ENCODE measurements at regions not wholly inside any gene's neighbourhood (a gene's known extent, or its start where the extent isn't known, plus 50 kb on each side); places are given as distances from the start of the nearest gene placed in this dataset.

DNA sequence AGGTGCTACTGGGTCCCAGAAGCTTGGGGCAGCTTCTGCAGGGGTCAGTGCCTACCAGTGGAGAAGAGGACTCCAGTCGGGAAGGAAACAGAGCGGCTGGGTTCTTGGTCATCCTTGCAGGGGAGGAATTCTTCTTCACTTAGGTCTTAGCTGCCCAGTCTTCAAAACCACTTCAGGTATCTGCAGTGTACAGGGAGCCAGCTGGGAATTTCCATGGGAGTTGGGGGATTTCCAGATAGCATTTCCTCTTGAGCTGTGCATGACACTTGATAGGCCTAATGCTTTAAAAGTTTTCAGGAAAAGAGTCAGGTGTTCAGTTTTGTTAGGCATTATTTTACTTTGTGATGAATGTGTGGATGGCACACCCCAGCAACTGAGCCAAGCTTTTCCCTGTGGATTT lies 58.1 kb upstream of the ENPP6 start:
- in situ Hi-C loops (cut with MboI; ENCODE audit: low pct_unique_long_range_greater_than_20kb, low sequenced_read_pairs, unreplicated experiment): no loop called here
- DNase-seq (ENCODE audit: low spot score): no peak
- no peak for TF ChIP-seq CTCF (IDR thresholded peaks at IDR 0.05; ENCODE audit: extremely low read depth, insufficient read depth, missing control alignments)

GRCh38 chr4:184274286-184274951 lies 56.7 kb upstream of the ENPP6 start:
- TF ChIP-seq CTCF (IDR thresholded peaks at IDR 0.05; ENCODE audit: extremely low read depth, insufficient read depth, missing control alignments): no peak
- no peak for DNase-seq (ENCODE audit: low spot score)
- in situ Hi-C loops (cut with MboI; ENCODE audit: low pct_unique_long_range_greater_than_20kb, low sequenced_read_pairs, unreplicated experiment): no loop called here

DNA sequence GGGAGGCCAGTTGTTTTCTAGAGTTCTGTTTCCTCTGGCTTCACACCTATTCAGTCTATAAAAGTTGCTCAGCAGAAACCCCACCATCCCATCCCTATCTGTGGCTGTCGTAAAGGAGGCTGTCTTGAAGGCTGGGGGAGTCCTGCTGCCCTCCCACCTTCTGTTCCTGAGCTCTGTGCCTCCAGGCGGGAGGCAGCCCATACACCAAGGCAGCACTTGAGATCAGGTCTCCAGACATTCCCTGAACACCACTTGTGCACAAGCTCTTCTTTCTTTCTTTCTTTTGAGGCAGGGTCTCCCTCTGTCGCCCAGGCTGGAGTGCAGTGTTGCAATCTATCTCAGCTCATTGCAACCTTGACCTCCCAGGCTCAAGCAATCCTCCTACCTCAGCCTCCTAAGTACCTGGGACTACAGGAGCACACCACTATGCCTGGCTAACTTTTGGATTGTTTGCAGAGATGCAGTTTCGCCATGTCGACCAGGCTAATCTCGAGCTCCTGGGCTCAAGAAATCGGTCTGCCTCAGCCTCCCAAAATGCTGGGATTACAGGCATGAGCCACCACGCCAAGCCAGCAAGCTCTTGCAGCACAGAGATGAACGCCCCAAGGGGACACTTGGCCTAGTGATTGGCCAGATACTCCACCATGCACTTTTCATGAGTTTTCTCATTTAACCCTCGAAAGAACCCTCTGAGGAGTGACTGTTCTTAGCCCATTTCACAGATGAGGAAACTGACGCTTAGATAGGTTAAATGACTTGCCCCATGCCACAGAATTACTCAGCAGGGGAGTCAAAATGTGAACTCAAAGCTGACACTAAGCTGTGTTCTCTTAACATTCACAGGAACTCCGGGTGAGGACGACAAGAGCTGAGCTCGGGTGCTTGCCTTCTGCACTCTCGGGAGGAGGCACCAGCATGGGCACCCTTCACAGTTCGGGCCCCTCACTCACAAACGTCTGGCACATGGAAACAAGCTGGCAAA lies 55.8 kb upstream of the ENPP6 start:
- in situ Hi-C loops (cut with MboI; ENCODE audit: low pct_unique_long_range_greater_than_20kb, low sequenced_read_pairs, unreplicated experiment): no loop called here
- no peak for TF ChIP-seq CTCF (IDR thresholded peaks at IDR 0.05; ENCODE audit: extremely low read depth, insufficient read depth, missing control alignments)
- DNase-seq (ENCODE audit: low spot score): peak; percentile 42

- no peak for TF ChIP-seq CTCF (IDR thresholded peaks at IDR 0.05; ENCODE audit: extremely low read depth, insufficient read depth, missing control alignments)
- no peak for DNase-seq (ENCODE audit: low spot score)
- in situ Hi-C loops (cut with MboI; ENCODE audit: low pct_unique_long_range_greater_than_20kb, low sequenced_read_pairs, unreplicated experiment): no loop called here
Measured at GRCh38 chr4:184270808-184271413, 53.2 kb upstream of the ENPP6 start.

- no peak for TF ChIP-seq CTCF (IDR thresholded peaks at IDR 0.05; ENCODE audit: extremely low read depth, insufficient read depth, missing control alignments)
- DNase-seq (ENCODE audit: low spot score): no peak
- in situ Hi-C loops (cut with MboI; ENCODE audit: low pct_unique_long_range_greater_than_20kb, low sequenced_read_pairs, unreplicated experiment): loop anchor here (10.0 kb wide), 1 partner anchor 265 kb away; no protein-coding TSS in a partner anchor
Measured at GRCh38 chr4:184269879-184270430, 52.3 kb upstream of the ENPP6 start.

GRCh38 chr4:184268584-184269160 lies 51.0 kb upstream of the ENPP6 start:
- no peak for DNase-seq (ENCODE audit: low spot score)
- peak; percentile 13 for TF ChIP-seq CTCF (IDR thresholded peaks at IDR 0.05; ENCODE audit: extremely low read depth, insufficient read depth, missing control alignments)
- in situ Hi-C loops (cut with MboI; ENCODE audit: low pct_unique_long_range_greater_than_20kb, low sequenced_read_pairs, unreplicated experiment): loop anchor here (10.0 kb wide), 1 partner anchor 266 kb away; no protein-coding TSS in a partner anchor

Measured in GM13977 (cell line).